Osteoblast (primary cell): ENCODE measurements at regions not wholly inside any gene's neighbourhood (a gene's known extent, or its start where the extent isn't known, plus 50 kb on each side); places are given as distances from the start of the nearest gene placed in this dataset.

ENCODE experiments used
- DNase-seq: peaks from one replicate; pipeline ENCODE4 v3.0.0; 2011; ENCODE audit warnings: low spot score, mixed read lengths; ENCODE audit not compliant: insufficient read length; ENCODE audit errors: missing footprints
- H2AFZ ChIP-seq: 2 replicates; pipeline ENCODE4 v1.6.0; 2011; ENCODE audit warnings: mild to moderate bottlenecking, low read length
- H3K27ac ChIP-seq: 2 replicates; pipeline ENCODE4 v1.5.1; 2011; ENCODE audit warnings: mild to moderate bottlenecking, low read depth, low read length, moderate library complexity
- H3K27me3 ChIP-seq: 2 replicates; pipeline ENCODE4 v1.6.0; 2012; ENCODE audit warnings: mild to moderate bottlenecking, control low read depth, inconsistent platforms, low read length, moderate library complexity; ENCODE audit not compliant: insufficient read depth
- H3K36me3 ChIP-seq: 2 replicates; pipeline ENCODE4 v1.5.1; 2011; ENCODE audit warnings: mild to moderate bottlenecking, low read length, control low read depth, moderate library complexity; ENCODE audit not compliant: insufficient read depth
- H3K4me1 ChIP-seq: 2 replicates; pipeline ENCODE4 v1.5.1; 2011; ENCODE audit warnings: mild to moderate bottlenecking, low read length, control low read depth, moderate library complexity; ENCODE audit not compliant: insufficient read depth
- H3K4me2 ChIP-seq: 2 replicates; pipeline ENCODE4 v1.6.0; 2011; ENCODE audit warnings: mild to moderate bottlenecking, low read length; ENCODE audit not compliant: insufficient read depth
- H3K4me3 ChIP-seq: fragments of 200-600 bp; sonication (generic); 3 replicates; pipeline ENCODE4 v1.5.1; 2012; ENCODE audit warnings: mild to moderate bottlenecking, low read length, inconsistent platforms; ENCODE audit not compliant: insufficient read depth
- H3K79me2 ChIP-seq: 2 replicates; pipeline ENCODE4 v1.6.0; 2012; ENCODE audit warnings: mild to moderate bottlenecking, low read length, control low read depth, inconsistent platforms; ENCODE audit not compliant: insufficient read depth
- H3K9me3 ChIP-seq: 2 replicates; pipeline ENCODE4 v1.5.1; 2011; ENCODE audit warnings: low read depth, low read length, control low read depth
- H4K20me1 ChIP-seq: 2 replicates; pipeline ENCODE4 v1.6.0; 2012; ENCODE audit warnings: mild to moderate bottlenecking, low read length, control low read depth; ENCODE audit not compliant: insufficient read depth
- TF ChIP-seq, protein P1 (sequence below): IDR thresholded peaks from 2 replicates; pipeline ENCODE4 v1.5.1; 2011; ENCODE audit warnings: mild to moderate bottlenecking, low read depth, low read length, moderate library complexity; ENCODE audit errors: extremely low read depth

DNA sequence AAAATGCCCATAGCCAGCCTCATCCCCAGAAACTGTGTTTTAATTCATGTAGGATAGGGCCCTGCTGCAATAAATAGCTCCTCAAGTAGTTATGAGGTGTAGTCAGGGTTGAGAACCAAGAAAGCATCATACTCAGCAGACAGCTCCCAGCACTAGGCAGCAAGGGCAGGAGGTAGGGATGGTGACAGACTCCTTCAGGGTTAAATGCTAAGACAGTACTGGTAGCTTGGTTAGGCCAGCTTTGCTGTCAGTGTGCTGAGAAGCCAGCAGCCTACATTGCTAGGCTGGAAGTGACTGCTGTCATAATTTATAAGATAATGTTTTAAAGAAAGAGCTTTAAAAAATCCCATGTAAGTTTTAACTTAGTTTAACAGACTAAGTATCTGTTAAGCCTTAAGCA is 113.9 kb upstream of the IMMP2L start:
- no peak for DNase-seq
- no peak overlapping the region for H3K27ac ChIP-seq
- H3K79me2 ChIP-seq, result no peaks in the 10 kb centered on the region
- no peak overlapping the region for H3K4me3 ChIP-seq
- TF ChIP-seq, protein P1, sequence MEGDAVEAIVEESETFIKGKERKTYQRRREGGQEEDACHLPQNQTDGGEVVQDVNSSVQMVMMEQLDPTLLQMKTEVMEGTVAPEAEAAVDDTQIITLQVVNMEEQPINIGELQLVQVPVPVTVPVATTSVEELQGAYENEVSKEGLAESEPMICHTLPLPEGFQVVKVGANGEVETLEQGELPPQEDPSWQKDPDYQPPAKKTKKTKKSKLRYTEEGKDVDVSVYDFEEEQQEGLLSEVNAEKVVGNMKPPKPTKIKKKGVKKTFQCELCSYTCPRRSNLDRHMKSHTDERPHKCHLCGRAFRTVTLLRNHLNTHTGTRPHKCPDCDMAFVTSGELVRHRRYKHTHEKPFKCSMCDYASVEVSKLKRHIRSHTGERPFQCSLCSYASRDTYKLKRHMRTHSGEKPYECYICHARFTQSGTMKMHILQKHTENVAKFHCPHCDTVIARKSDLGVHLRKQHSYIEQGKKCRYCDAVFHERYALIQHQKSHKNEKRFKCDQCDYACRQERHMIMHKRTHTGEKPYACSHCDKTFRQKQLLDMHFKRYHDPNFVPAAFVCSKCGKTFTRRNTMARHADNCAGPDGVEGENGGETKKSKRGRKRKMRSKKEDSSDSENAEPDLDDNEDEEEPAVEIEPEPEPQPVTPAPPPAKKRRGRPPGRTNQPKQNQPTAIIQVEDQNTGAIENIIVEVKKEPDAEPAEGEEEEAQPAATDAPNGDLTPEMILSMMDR, result no peak
- H3K4me1 ChIP-seq, result no peaks in the 10 kb centered on the region
- H3K9me3 ChIP-seq, result no peaks in the 10 kb centered on the region
- no peaks in the 10 kb centered on the region for H3K27me3 ChIP-seq
- H2AFZ ChIP-seq, result no peak overlapping the region
- H4K20me1 ChIP-seq, result no peaks in the 10 kb centered on the region
- H3K36me3 ChIP-seq, result no peaks in the 10 kb centered on the region
- no peak overlapping the region for H3K4me2 ChIP-seq

DNA sequence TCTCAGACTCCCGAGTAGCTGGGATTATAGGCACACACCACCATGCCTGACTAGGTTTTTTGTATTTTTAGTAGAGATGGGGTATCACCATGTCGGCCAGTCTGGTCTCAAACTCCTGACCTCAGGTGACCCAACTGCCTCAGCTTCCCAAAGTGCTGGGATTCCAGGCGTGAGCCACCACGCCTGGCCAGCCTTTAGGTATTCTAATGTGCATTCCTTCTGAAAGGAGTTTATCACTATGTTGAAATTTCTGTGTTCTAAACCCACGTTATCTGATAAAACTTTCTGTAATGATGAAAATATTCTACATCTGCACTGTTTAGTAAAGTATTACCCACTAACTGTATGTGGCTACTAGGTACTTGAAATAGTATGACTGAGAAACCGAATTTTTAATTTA is 110.6 kb upstream of the IMMP2L start:
- Histone ChIP-seq H3K4me3 (no peak overlapping the region), H3K79me2 (no peaks in the 10 kb centered on the region), H3K4me1 (no peaks in the 10 kb centered on the region), H2AFZ (no peak overlapping the region), H3K9me3 (no peaks in the 10 kb centered on the region), H3K27ac (no peak overlapping the region), H3K4me2 (no peak overlapping the region), H4K20me1 (no peaks in the 10 kb centered on the region), H3K27me3 (no peaks in the 10 kb centered on the region), H3K36me3 (no peaks in the 10 kb centered on the region)
- DNase-seq, result no peak
- TF ChIP-seq, protein P1, result no peak

- TF ChIP-seq, protein P1, result no peak
- Histone ChIP-seq H4K20me1 (no peaks in the 10 kb centered on the region), H3K36me3 (no peaks in the 10 kb centered on the region), H3K79me2 (no peaks in the 10 kb centered on the region), H3K27me3 (no peaks in the 10 kb centered on the region), H3K4me2 (no peak overlapping the region), H3K4me3 (no peak overlapping the region), H3K27ac (no peak overlapping the region), H2AFZ (no peak overlapping the region), H3K4me1 (no peaks in the 10 kb centered on the region), H3K9me3 (no peaks in the 10 kb centered on the region)
- no peak for DNase-seq
Observed at GRCh38 chr7:111671927-111672326, 109.6 kb upstream of the IMMP2L start.

DNA sequence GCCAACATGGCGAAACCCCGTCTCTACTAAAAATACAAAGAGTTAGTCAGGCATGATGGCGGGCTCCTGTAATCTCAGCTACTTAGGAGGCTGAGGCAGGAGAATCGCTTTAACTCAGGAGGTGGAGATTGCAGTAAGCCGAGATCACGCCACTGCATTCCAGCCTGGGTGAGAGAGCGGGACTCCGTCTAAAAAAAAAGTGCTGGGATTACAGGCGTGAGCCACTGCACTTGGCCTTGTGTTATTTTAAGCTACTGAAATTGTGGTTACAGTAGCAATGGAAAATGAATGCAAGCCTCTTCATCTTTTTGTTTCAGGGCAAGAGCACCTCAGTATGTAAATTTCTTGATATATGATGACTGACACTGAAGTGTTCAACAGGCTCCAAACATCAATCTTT is 106.4 kb upstream of the IMMP2L start:
- TF ChIP-seq, protein P1, result no peak
- Histone ChIP-seq H2AFZ (no peak overlapping the region), H3K27me3 (no peaks in the 10 kb centered on the region), H3K4me2 (no peak overlapping the region), H3K9me3 (no peaks in the 10 kb centered on the region), H3K27ac (no peak overlapping the region), H4K20me1 (no peaks in the 10 kb centered on the region), H3K36me3 (no peaks in the 10 kb centered on the region), H3K4me1 (no peaks in the 10 kb centered on the region), H3K79me2 (no peaks in the 10 kb centered on the region), H3K4me3 (no peak overlapping the region)
- DNase-seq, result no peak
